GM18907 (cell line): ENCODE measurements at regions not wholly inside any gene's neighbourhood (a gene's known extent, or its start where the extent isn't known, plus 50 kb on each side); places are given as distances from the start of the nearest gene placed in this dataset.

Experiments used
- ATAC-seq: cut with Tn5 transposase; IDR thresholded peaks from one replicate; pipeline ENCODE4 v1.9.1; 2021; ENCODE audit warnings: mild to moderate bottlenecking, moderate library complexity; ENCODE audit not compliant: unreplicated experiment

- no peak for ATAC-seq
Observed at GRCh38 chr1:3954170-3955169, 54.4 kb upstream of the C1orf174 start.

GRCh38 chr1:3955196-3955772 lies 55.2 kb upstream of the C1orf174 start:
- ATAC-seq = no peak

GRCh38 chr1:3956527-3957170 lies 56.6 kb upstream of the C1orf174 start:
- no peak for ATAC-seq

GRCh38 chr1:3959361-3959760 lies 59.3 kb upstream of the C1orf174 start:
- no peak for ATAC-seq

GRCh38 chr1:3963554-3963953 lies 63.5 kb upstream of the C1orf174 start:
- ATAC-seq = no peak

GRCh38 chr1:3965693-3966092 lies 65.6 kb upstream of the C1orf174 start:
- ATAC-seq = no peak

GRCh38 chr1:3968851-3969250 lies 68.8 kb upstream of the C1orf174 start:
- ATAC-seq = no peak

GRCh38 chr1:3971981-3972380 lies 71.9 kb upstream of the C1orf174 start:
- no peak for ATAC-seq

GRCh38 chr1:3975903-3976630 lies 76.0 kb upstream of the C1orf174 start:
- no peak for ATAC-seq

- no peak for ATAC-seq
Observed at GRCh38 chr1:3976821-3977220, 76.7 kb upstream of the C1orf174 start.

GRCh38 chr1:3978196-3978989 lies 78.3 kb upstream of the C1orf174 start:
- ATAC-seq = no peak

- no peak for ATAC-seq
Observed at GRCh38 chr1:3978990-3979325, 78.9 kb upstream of the C1orf174 start.

GRCh38 chr1:3981261-3981660 lies 81.2 kb upstream of the C1orf174 start:
- no peak for ATAC-seq

GRCh38 chr1:3981746-3982505 lies 81.9 kb upstream of the C1orf174 start:
- ATAC-seq = no peak

GRCh38 chr1:3983181-3983580 lies 83.1 kb upstream of the C1orf174 start:
- no peak for ATAC-seq

- ATAC-seq = no peak
Observed at GRCh38 chr1:3984586-3984985, 84.5 kb upstream of the C1orf174 start.

GRCh38 chr1:3986686-3987218 lies 86.7 kb upstream of the C1orf174 start:
- no peak for ATAC-seq

- no peak for ATAC-seq
Observed at GRCh38 chr1:3987669-3988235, 87.7 kb upstream of the C1orf174 start.

- ATAC-seq = no peak
Observed at GRCh38 chr1:3988431-3988830, 88.4 kb upstream of the C1orf174 start.
